Keratinocyte (primary cell): ENCODE measurements at regions not wholly inside any gene's neighbourhood (a gene's known extent, or its start where the extent isn't known, plus 50 kb on each side); places are given as distances from the start of the nearest gene placed in this dataset.

Experiments used
- DNase-seq: peaks from one replicate; pipeline ENCODE4 v3.0.0-alpha.2; 2011; ENCODE audit warnings: low read depth, missing footprints, low spot score
- FAIRE-seq: peaks from 2 replicates; lab custom pipeline; 2011; peaks lifted over from hg19 to GRCh38; lab: Jason Lieb, UNC
- H2AFZ ChIP-seq: 2 replicates; pipeline ENCODE4 v1.6.0; 2012; ENCODE audit warnings: low read length, control low read depth, inconsistent platforms; ENCODE audit not compliant: control insufficient read depth
- H3K27ac ChIP-seq: 2 replicates; pipeline ENCODE4 v1.5.1; 2011; ENCODE audit warnings: low read length; ENCODE audit not compliant: control insufficient read depth, insufficient read depth
- H3K27me3 ChIP-seq: 3 replicates; pipeline ENCODE4 v1.6.0; 2011; ENCODE audit warnings: low read length; ENCODE audit not compliant: control insufficient read depth, insufficient read depth; ENCODE audit errors: extremely low read depth
- H3K36me3 ChIP-seq, 2 experiments: 2 replicates in 1 of 2; 3 replicates in 1 of 2; pipeline ENCODE4 v1.5.1; 2011; ENCODE audit warnings: low read length in 2 of 2, mild to moderate bottlenecking in 1 of 2; ENCODE audit not compliant: control insufficient read depth in 2 of 2, insufficient read depth in 2 of 2; ENCODE audit errors: extremely low read depth in 1 of 2
- H3K4me1 ChIP-seq: 3 replicates; pipeline ENCODE4 v1.5.1; 2011; ENCODE audit warnings: low read length; ENCODE audit not compliant: control insufficient read depth, insufficient read depth; ENCODE audit errors: extremely low read depth
- H3K4me2 ChIP-seq: 3 replicates; pipeline ENCODE4 v1.6.0; 2011; ENCODE audit warnings: low read depth, low read length; ENCODE audit not compliant: control insufficient read depth, insufficient read depth; ENCODE audit errors: extremely low read depth
- H3K4me3 ChIP-seq, 3 experiments: fragments of 200-600 bp in 1 of 3; sonication (generic) in 1 of 3; 2 replicates in 2 of 3; 3 replicates in 1 of 3; pipeline ENCODE4 v1.5.1; 2011 to 2016; ENCODE audit warnings: low read length in 3 of 3, mild to moderate bottlenecking in 3 of 3, control low read depth in 2 of 3, inconsistent platforms in 1 of 3, low read depth in 1 of 3, mixed read lengths in 1 of 3, mixed run types in 1 of 3, moderate library complexity in 1 of 3; ENCODE audit not compliant: control insufficient read depth in 2 of 3, insufficient read depth in 2 of 3; ENCODE audit errors: extremely low read depth in 1 of 3
- H3K79me2 ChIP-seq: 2 replicates; pipeline ENCODE4 v1.6.0; 2012; ENCODE audit warnings: low read length; ENCODE audit not compliant: control insufficient read depth, insufficient read depth
- H3K9ac ChIP-seq: 3 replicates; pipeline ENCODE4 v1.6.0; 2011; ENCODE audit warnings: low read length; ENCODE audit not compliant: control insufficient read depth, insufficient read depth; ENCODE audit errors: extremely low read depth
- H3K9me1 ChIP-seq: 3 replicates; pipeline ENCODE4 v1.6.0; 2011; ENCODE audit warnings: low read length; ENCODE audit not compliant: control insufficient read depth, insufficient read depth; ENCODE audit errors: extremely low read depth
- H3K9me3 ChIP-seq: 2 replicates; pipeline ENCODE4 v1.5.1; 2012; ENCODE audit warnings: low read depth, low read length; ENCODE audit not compliant: control insufficient read depth
- H4K20me1 ChIP-seq: 3 replicates; pipeline ENCODE4 v1.6.0; 2011; ENCODE audit warnings: low read length; ENCODE audit not compliant: control insufficient read depth, insufficient read depth; ENCODE audit errors: extremely low read depth
- EZH2 ChIP-seq: IDR thresholded peaks from one replicate; pipeline ENCODE4 v1.6.1; 2012; ENCODE audit warnings: inconsistent platforms, mild to moderate bottlenecking, low read length, moderate library complexity
- dilution Hi-C: fragments of 300-500 bp; cut with MboI; formaldehyde crosslinking; loops from one replicate; pipeline ENCODE4 v1.7.0; 2020; ENCODE audit warnings: low sequenced_read_pairs; ENCODE audit not compliant: extremely low pct_ligation_motif_present
- TF ChIP-seq, protein P1 (sequence below), 3 experiments: IDR thresholded peaks in 1 of 3; conservative IDR thresholded peaks in 1 of 3; optimal IDR thresholded peaks in 1 of 3; 2 replicates in 2 of 3; 3 replicates in 1 of 3; pipeline versions ENCODE3 to v1.5.1; 2011; ENCODE audit warnings: low read length in 3 of 3, mild to moderate bottlenecking in 3 of 3, moderate library complexity in 2 of 3, control low read depth in 1 of 3, inconsistent platforms in 1 of 3; ENCODE audit not compliant: insufficient read depth in 2 of 3; ENCODE audit errors: extremely low read depth in 1 of 3

DNA sequence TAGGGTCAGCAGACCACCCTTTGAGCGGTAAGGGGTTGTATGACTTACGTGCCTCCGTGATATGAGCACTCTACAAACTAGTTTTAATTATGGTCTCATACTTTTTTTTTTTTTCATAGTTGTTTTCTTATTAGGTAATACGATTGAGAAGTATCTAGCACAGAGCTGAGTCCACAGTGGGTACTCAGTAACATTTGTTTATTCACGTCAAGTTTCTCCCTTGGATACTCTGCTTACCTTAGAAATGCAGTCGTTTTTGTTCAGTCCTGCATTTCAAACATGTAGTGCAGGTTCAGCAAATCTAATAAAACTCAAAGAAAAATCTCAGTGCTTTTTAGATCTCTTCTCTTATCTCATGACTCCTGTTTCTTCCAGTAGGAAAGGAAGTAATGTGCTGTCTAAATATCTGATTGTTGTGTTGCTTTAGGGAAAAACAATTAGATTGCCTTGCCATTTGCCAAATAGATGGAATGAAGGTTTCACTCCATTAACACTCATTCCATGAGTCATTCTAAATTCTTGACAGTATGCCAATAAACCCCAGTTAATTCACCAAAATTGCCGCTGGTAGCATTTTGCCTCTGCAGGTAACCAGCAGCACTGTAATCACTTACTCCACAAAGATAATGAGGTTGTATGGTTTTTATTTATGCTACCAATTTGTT lies 118.9 kb downstream of the PTCSC3 start:
- Histone ChIP-seq H3K4me1 (peaks cover 17% of the 10 kb centered on the region), H2AFZ (no peak overlapping the region), H4K20me1 (no peaks in the 10 kb centered on the region), H3K4me2 (peak overlapping the region; percentile 25), H3K9me1 (no peaks in the 10 kb centered on the region), H3K27me3 (no peaks in the 10 kb centered on the region), H3K79me2 (no peaks in the 10 kb centered on the region), H3K4me3 (no peak overlapping the region), H3K9me3 (no peaks in the 10 kb centered on the region), H3K36me3 (no peaks in the 10 kb centered on the region), H3K9ac (no peak overlapping the region), H3K27ac (no peak overlapping the region)
- FAIRE-seq (peak; percentile 86), DNase-seq (peak; percentile 28)
- dilution Hi-C loops: no loop called here
- TF ChIP-seq, protein P1, sequence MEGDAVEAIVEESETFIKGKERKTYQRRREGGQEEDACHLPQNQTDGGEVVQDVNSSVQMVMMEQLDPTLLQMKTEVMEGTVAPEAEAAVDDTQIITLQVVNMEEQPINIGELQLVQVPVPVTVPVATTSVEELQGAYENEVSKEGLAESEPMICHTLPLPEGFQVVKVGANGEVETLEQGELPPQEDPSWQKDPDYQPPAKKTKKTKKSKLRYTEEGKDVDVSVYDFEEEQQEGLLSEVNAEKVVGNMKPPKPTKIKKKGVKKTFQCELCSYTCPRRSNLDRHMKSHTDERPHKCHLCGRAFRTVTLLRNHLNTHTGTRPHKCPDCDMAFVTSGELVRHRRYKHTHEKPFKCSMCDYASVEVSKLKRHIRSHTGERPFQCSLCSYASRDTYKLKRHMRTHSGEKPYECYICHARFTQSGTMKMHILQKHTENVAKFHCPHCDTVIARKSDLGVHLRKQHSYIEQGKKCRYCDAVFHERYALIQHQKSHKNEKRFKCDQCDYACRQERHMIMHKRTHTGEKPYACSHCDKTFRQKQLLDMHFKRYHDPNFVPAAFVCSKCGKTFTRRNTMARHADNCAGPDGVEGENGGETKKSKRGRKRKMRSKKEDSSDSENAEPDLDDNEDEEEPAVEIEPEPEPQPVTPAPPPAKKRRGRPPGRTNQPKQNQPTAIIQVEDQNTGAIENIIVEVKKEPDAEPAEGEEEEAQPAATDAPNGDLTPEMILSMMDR (optimal IDR thresholded peaks at IDR 0.05 in 1 of 3, IDR thresholded peaks at IDR 0.05 in 1 of 3, conservative IDR thresholded peaks at IDR 0.05 in 1 of 3; ENCODE audit: extremely low read depth in 1 of 3, insufficient read depth in 2 of 3, low read length in 3 of 3): peak in 1 of 3 experiments; percentile 11
- no peak for TF ChIP-seq EZH2

DNA sequence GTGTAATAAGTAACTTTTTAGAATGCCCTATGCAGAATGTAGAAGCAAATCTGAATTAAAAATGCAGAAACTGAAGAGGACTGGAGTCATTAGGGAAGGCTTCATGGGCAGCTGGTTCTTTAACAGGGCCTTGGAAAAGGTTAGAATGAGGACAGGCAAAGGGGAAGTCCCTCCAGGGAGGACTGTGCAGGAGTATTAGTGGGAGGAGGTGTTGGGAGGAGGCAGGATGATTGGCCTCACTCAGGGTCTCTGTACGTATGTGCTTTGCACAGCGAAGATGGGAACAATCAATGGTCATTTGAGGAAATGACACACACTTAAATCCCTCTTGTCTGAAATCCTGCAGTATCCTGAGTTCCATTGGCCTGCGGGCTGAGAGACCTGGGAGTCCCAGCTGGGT lies 119.7 kb downstream of the PTCSC3 start:
- Histone ChIP-seq H3K27ac (no peak overlapping the region), H3K4me2 (no peak overlapping the region), H3K4me1 (peaks cover 17% of the 10 kb centered on the region), H3K9me3 (no peaks in the 10 kb centered on the region), H3K36me3 (no peaks in the 10 kb centered on the region), H2AFZ (no peak overlapping the region), H3K9ac (no peak overlapping the region), H3K9me1 (no peaks in the 10 kb centered on the region), H4K20me1 (no peaks in the 10 kb centered on the region), H3K27me3 (no peaks in the 10 kb centered on the region), H3K4me3 (no peak overlapping the region), H3K79me2 (no peaks in the 10 kb centered on the region)
- dilution Hi-C loops: no loop called here
- FAIRE-seq: no peak
- no peak for DNase-seq
- TF ChIP-seq, protein P1 (optimal IDR thresholded peaks at IDR 0.05 in 1 of 3, IDR thresholded peaks at IDR 0.05 in 1 of 3, conservative IDR thresholded peaks at IDR 0.05 in 1 of 3; ENCODE audit: extremely low read depth in 1 of 3, insufficient read depth in 2 of 3, low read length in 3 of 3): no peak
- TF ChIP-seq EZH2: no peak
